ENCODE measurements at regions not wholly inside any gene's neighbourhood (a gene's known extent, or its start where the extent isn't known, plus 50 kb on each side); places are given as distances from the start of the nearest gene placed in this dataset.
"Not testable (repeated sequence)": the region's sequence is repeated elsewhere in the genome, so short reads cannot be mapped to it uniquely, and the experiment has no call there.

GRCh38 chr10:9268176-9268575, 1213.7 kb downstream of the GATA3 start:
- DNase-seq, result no peak

GRCh38 chr10:9273126-9273833, 1218.8 kb downstream of the GATA3 start:
- not testable (repeated sequence) for DNase-seq

- DNase-seq, result no peak
Observed at GRCh38 chr10:9274206-9274755, 1219.8 kb downstream of the GATA3 start.

GRCh38 chr10:9275861-9276260, 1221.4 kb downstream of the GATA3 start:
- DNase-seq, result no peak

GRCh38 chr10:9285690-9286089, 1231.2 kb downstream of the GATA3 start:
- no peak for DNase-seq

GRCh38 chr10:9289811-9290210, 1235.3 kb downstream of the GATA3 start:
- DNase-seq, result no peak

GRCh38 chr10:9291081-9291480, 1236.6 kb downstream of the GATA3 start:
- no peak for DNase-seq

GRCh38 chr10:9294132-9294663, 1239.7 kb downstream of the GATA3 start:
- no peak for DNase-seq

- no peak for DNase-seq
Observed at GRCh38 chr10:9294865-9295264, 1240.4 kb downstream of the GATA3 start.

- no peak for DNase-seq
Observed at GRCh38 chr10:9296190-9296589, 1241.7 kb downstream of the GATA3 start.

- DNase-seq, result no peak
Observed at GRCh38 chr10:9297580-9297979, 1243.1 kb downstream of the GATA3 start.

- no peak for DNase-seq
Observed at GRCh38 chr10:9299966-9300365, 1245.5 kb downstream of the GATA3 start.

GRCh38 chr10:9301148-9301547, 1246.7 kb downstream of the GATA3 start:
- no peak for DNase-seq

- no peak for DNase-seq
Observed at GRCh38 chr10:9301554-9301953, 1247.1 kb downstream of the GATA3 start.

GRCh38 chr10:9302140-9302746, 1247.8 kb downstream of the GATA3 start:
- DNase-seq, result no peak

GRCh38 chr10:9305018-9305655, 1250.6 kb downstream of the GATA3 start:
- DNase-seq, result no peak

- no peak for DNase-seq
Observed at GRCh38 chr10:9311702-9312499, 1257.4 kb downstream of the GATA3 start.

GRCh38 chr10:9315292-9315691, 1260.8 kb downstream of the GATA3 start:
- DNase-seq, result no peak

GRCh38 chr10:9331583-9332008, 1277.1 kb downstream of the GATA3 start:
- DNase-seq, result no peak

- no peak for DNase-seq
Observed at GRCh38 chr10:9334270-9334669, 1279.8 kb downstream of the GATA3 start.

- DNase-seq, result no peak
Observed at GRCh38 chr10:9339716-9340115, 1285.2 kb downstream of the GATA3 start.

- DNase-seq, result no peak
Observed at GRCh38 chr10:9342885-9343570, 1288.5 kb downstream of the GATA3 start.

Measured in T-helper 9 cell (primary cell).